NOMO-1 treated with dmso at 0.1 percent for 144 hours (cell line): ENCODE measurements at regions not wholly inside any gene's neighbourhood (a gene's known extent, or its start where the extent isn't known, plus 50 kb on each side); places are given as distances from the start of the nearest gene placed in this dataset.
A peak's percentile ranks its signal among the peaks of the same experiment; 100 is the strongest.

Experiments used
- DNase-seq: peaks from one replicate; lab custom pipeline; 2025; ENCODE audit not compliant: unreplicated experiment; lab: John Stamatoyannopoulos, UW

DNA sequence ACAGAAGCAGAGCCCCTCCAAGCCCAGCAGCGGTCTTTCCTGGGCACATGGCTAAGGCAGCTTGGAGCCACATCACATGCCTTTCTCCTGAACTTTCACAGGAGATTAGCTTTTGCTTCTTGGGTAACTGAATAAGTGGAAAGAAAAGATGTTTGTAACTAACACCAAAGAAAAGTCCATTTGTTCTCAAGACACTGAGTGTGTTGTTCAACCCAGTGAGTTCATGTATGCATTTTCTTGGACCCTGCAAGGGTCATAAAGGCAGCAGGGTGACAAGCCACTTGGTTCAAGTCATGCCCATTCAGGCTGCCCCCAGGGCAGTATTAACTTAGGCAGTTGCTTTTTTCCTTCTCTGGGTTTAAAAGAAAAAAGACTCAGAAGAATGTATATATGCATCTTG, 203.4 kb downstream of the FAM76B start:
- DNase-seq: no peak

DNA sequence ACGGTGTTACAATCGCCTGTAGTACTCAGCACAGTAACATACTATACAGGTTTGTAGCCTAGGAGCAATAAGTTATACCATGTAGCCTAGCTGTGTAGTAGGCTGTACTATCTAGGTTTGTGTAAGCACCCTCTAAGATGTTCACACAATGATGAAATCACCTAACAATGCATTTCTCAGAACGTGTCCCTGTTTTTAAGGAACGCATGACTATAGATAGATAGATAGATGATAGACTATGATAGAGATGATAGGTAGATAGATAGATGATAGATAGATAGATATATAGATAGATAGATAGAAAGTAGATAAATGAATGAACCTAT, 203.9 kb downstream of the FAM76B start:
- DNase-seq: no peak

DNA sequence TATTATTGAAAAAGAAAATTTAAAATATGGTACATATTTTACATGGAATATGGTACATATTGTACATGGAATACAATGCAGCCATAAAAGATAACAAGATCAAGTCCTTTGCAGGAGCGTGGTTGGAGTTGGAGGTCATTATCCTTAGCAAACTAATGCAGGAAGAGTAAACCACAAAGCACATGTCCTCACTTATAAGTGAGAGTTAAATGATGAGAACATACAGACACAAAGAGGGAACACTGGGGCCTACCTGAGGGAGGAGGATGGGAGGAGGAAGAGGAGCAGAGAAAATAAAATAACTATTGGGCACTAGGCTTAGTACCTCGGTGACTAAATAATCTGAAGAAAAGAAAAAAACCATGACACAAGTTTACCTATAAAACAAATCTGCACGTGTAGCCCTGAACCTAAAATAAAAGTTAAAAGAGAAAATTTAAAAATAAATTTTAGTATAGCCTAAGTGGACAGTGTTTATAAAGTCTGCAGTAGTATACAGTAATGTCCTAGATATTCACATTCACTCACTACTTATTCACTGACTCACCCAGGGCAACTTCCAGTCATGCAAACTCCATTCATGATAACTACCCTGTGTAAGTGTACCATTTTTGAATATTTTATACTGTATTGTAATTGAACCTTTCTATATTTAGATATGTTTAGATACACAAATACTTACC, 204.4 kb downstream of the FAM76B start:
- no peak for DNase-seq

DNA sequence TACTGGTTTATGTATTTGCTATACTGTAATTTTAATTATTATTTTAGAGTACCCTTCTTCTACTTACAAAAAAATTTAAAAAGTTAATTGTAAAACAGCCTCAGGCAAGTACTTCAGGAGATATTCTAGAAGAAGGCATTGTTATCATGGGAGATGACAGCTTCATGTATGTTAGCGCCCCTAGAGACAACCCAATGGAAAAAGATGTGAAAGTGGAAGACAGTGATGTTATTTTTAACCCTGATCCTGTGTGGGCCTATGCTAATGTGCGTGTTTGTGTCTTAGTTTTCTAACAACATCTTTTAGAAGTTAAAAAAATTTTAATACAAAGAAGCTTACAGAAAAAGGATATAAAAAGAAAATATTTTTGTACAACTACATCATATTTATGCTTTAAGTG, 205.0 kb downstream of the FAM76B start:
- DNase-seq: no peak

DNA sequence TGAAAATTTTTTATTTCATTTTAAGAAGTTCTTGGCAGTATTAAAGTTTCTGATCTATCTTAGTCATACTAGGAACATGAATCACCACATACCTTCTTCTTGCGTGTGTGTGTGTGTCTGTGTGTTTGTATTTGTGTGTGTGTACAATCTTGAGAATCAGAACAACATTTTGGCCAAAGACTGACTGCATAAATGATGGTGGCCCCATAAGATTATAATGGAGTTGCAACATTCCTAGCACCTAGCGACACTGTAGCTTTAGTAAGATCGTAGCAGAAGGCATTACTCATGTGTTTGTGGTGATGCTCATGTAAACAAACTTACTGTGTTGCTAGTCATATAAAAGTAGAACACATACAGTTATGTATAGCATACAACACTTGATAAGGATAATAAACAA, 205.4 kb downstream of the FAM76B start:
- no peak for DNase-seq

DNA sequence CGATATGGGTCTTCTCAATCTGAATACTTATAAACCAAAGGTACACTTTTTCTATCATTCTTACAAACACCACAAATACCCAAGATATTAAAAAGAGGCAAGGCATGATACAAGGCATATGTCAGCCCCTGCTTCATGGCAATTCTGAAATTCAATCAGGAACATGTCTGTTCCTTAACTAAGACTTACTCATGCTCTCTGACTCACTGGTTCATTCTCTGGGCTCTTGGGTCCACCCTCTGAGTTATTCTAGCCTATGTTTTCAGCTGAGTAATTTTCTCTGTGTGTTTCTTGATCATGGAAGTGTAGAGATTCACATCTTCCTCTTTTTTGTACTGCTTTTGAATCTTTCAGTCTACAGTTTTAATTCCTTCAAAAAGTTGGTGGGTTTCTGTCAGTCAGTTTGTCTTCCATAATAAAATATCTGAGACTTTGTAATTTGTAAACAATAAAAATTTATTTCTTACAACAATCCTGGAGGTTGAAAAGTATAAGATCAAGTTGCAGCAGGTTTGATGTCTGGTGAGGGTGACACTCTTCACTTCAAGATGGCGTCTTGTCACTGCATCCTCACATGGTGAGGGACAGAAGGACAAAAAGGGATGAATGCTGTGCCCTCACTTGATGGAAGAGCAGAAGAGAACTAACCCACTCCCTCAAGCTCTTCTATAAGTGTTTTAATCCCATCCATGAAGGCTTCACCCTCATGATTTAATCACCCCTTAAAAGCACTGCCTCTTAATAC, 211.7 kb downstream of the FAM76B start:
- DNase-seq: peak; percentile 34

DNA sequence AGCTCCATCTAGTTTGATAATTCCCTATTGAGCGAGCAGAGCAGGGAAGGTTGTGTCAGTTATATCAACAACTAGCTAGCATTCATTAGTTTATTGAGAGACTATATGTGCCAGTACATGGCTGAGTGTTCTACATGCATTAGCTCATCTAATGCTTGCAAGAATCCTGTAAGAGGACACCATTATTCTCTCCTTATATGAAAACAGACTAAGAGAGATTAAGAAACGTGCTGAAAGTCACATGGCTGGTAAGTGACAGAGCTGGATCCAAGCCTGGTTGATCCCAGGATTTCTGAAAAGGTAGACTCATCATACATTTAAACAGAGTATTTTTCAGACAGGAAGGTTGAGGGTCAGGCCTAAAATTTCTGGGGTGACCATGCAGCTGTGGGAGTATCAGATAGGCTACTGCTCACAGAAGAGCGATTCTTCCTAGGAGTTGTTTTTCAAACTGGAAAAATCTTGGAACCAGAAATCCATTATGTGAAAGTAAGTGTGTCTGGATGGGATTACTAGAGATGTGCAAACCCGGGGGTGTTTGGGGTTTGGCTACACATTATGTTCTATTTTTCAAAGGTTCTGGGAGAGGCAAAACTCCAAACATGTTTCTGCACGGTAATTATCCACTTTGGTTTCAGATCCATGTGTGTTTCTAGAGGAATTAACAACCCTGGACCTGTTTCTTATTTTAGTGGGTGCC, 213.3 kb downstream of the FAM76B start:
- DNase-seq: no peak

DNA sequence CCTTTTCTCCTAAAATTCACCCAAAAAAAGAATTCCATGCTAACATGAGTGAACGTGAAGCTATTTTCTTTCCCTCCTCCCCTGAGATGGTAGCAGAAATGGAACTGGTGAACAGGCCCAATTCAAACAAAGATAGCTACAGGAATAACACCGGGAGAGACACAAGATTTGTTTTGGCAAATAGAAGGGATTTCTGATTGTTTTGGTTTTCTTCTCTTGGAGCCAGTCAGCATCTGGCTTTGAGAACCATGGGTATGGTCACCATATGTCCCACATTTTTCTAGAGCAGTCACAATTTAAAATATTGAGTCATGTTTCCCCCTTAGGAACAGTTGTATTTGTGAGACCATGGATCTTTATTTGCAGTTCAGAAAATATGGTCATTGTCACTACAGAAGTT, 214.1 kb downstream of the FAM76B start:
- no peak for DNase-seq

DNA sequence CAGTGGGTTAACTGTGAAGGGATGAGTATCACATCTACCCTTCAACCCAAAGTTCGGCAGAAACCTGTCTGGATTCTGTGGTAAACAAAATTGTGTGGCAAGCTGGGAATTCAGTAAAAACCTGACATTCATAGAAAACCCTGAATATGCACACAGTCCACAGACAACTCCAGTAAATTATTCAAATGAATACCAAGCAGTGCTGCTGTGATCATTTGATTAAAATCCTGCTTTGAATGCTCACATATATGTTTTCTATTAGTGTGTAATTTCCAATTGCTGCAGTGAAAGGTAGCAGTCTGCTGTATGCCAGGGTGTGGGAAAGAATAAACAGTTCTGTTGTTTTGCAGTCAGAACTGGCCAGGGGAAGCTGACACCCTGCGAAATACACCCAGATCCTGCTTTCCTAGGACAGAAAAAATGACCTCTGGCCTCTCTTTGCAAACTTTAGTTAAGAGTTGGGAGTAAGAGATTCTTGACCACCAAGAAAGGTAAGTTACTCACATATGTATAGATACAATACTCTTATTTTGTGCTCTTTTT, 217.8 kb downstream of the FAM76B start:
- no peak for DNase-seq

DNA sequence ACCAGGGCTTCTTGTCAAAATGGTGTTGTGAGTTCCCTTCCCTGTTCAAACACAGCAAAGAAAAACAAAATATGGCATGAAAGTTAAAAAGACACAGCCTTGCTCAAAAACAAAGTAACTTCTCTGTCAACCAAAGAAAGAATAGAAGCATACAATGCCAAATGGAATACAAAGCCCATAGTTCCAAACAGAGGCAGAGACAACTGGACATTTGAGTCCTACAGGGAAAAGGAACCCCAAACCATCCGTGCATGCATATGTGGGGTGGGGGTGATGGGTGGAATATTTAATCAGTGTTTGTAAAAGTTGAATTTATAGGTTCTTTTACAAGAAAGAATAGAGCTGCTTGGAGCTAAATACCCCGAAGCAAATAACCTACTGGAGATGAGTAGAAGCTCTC, 218.7 kb downstream of the FAM76B start:
- DNase-seq: no peak

DNA sequence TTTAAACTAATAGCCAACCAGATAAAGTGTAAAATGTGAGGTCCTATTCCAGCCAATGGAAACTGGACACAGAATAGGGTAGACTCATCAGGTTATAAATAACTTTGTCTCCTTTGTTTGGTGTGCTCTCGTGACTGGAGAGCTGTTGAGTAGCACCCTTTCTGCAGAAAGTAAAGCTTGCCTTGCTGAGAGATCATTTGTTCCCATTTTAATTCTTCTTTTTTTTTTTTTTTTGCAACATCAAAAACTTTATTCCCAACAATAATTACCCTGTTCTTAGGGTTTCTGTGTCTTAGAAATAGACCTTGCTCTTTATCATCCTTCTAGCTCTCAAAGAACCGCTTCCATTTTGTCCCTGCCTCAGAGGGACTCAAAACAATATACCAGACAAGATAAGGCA, 220.4 kb downstream of the FAM76B start:
- DNase-seq: no peak

DNA sequence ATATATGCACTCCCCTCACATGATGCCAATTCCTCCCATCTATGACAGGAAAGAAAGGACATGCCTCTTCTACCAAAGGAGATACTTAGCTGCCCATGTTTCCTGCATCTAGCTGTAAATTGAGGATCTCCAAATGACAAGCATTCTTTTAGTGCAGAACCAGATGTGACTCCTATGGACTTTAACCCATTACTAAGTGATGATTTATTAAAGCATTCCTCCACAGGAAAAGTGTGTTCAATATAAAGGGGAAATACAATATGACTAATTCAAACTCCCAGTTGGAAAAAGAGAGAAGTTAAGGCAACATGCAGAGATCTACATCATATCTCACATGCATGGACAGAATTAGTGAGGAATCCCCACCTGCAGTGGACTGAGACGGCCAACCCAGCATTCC, 221.3 kb downstream of the FAM76B start:
- DNase-seq: no peak

DNA sequence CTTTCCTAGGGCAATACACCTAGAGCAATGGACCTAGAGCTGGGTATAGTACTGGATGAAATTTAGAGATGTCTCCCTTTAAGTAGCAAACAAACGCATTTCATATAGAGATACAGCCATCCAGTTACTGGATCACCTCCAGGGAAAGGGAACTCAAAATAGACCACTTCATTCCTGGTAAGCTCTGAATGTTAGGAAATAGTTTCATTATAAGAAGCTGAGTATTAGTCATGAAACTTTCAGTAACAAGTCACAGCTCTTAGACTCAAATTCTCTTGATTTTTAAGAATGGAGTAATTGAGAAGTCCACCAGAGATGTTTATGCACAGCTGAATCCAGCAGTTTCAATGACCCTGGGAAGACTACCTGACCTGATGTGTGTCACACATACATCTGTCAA, 221.9 kb downstream of the FAM76B start:
- DNase-seq: no peak

DNA sequence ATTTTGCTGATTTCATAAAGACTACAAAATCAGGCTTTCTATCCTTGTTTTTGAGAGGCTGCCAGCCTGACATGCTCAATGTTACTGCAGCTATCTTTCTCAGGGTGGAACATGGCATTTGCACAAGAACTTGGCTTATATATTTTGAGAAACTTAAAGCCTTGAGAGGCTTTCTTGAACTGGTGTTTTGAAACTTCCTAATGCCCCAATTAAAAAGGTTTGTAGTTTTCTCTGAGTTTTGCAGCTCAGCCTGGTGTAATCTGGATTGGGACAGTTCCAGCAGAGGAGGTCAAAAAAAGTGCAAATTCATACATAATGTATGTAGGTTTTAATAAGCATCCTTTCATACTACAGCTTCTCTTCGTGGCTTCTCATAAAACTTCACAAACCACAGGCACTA, 223.4 kb downstream of the FAM76B start:
- DNase-seq: no peak

DNA sequence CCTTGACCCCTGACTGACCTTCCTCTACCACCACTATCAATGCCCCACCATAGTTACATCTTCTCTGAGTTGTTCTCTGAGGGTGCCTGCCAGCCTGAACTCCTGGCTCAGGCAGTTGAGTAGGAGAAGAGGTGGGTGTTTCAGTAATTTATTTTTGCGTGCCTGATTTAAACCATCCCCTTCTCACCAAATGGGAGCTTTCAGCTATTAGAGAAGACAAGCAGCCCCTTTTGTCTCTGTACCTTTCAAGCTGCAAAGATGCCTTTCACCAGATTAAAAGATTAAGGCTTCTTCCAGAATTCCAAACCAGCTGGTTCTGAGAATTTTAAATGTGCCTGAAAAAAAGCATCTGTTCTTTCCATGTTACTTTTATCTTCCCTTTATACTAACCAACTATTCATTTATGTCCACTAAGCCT, 223.8 kb downstream of the FAM76B start:
- DNase-seq: no peak

DNA sequence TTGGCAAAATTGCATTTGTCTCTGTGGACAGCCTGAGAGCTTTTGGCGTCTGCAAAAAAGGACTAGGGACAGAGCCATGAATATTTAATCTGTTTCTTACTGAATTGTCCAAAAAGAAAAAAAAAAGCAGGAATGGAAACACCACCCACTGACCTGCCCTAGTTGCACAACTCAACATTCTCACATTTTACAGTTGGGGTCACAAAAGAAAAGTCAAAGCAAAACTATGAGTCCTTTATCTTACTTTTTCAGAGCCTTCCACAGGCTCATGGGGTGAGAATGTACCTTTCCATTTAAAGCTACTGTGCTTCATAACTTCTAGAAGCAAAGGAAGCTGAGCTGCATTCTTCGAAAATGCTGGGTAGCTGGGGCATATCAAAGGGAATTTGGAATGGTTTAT, 225.7 kb downstream of the FAM76B start:
- no peak for DNase-seq

DNA sequence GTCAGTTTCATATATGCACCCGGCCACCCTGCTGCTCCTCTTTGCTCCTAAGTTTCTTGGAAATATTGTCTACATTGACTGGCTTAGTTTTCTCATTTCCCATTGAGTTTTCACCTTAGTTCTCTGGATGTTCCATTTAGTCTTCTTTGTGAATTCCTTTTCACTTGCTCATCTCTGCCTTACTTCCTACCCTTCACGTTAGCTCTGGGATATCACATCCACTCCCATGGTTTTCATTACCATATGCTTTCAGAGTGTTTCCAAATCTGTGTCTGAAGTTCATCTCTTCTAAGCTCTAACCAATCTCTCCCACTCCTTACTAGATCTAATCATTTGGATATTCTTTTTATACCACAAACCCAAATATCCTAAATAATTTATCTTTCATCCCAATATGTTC, 226.4 kb downstream of the FAM76B start:
- DNase-seq: no peak

DNA sequence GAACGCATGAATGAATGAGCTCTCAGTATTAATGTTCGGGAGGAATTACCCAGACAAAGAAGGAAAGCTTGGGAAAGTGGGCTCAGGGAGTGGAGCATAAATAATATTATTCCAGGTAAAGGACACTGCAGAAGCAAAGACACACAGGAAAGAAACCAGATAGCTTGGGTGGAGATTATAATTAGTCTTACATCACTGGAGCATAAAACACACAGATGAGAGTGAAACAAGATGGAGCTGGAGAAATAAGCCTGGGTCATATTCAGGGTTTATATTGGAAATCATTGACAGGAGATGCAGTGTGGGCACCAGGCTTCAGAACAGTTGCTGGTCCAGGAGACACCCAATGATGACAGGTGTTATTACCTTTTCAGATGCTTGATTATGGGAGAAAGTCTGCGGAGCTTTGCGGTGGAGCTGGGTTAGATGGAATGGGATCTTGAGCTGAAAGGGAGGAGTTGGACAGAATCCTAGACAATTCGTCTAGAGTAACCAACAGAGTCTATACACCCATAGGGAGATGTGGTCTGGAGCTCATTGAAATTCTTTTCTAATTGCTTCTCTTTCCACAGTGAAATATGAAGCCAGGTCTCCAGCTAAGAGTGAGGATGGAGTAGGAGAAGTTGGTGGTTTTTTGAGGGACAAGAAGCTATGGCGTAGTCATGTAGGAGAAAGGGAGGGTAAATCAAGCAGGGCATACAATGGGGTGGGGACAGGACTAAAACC, 227.2 kb downstream of the FAM76B start:
- no peak for DNase-seq

DNA sequence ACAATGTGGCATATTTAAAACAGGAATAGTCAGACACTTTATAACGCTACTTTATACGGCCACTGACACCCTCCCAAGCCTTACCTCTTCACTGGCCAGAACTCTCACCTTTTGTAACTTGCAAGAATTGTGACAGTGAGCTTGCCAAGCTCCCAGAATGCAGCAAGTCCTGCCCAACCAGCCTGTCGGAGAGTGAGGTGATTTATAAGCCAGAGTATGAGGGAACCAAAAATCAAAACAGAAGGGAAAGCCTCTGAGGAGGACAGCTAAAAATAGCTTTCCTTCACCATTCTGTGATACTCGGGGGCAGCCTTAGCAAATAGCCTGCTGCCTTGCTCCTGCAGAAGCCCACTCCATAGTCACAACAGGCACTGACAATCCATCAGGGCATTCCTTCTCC, 229.7 kb downstream of the FAM76B start:
- DNase-seq: no peak

DNA sequence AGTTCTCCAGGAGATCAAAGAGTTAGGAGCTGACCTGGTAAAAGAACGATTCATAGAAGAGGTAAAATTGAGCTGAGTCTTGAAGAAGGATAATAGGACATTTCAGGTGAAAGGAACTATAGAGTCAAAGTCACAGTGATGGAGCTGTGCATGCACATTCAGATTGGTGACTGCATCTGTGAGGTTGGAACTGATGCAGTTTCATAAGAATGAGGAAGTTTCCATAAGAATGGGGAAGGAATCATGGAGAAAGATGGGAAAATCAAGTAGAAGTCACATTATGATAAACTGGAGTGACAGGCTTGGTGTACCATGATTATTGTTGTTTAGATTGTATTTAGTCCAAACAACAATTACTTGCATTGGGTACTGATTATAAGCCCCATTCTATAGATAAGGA, 232.2 kb downstream of the FAM76B start:
- DNase-seq: no peak

DNA sequence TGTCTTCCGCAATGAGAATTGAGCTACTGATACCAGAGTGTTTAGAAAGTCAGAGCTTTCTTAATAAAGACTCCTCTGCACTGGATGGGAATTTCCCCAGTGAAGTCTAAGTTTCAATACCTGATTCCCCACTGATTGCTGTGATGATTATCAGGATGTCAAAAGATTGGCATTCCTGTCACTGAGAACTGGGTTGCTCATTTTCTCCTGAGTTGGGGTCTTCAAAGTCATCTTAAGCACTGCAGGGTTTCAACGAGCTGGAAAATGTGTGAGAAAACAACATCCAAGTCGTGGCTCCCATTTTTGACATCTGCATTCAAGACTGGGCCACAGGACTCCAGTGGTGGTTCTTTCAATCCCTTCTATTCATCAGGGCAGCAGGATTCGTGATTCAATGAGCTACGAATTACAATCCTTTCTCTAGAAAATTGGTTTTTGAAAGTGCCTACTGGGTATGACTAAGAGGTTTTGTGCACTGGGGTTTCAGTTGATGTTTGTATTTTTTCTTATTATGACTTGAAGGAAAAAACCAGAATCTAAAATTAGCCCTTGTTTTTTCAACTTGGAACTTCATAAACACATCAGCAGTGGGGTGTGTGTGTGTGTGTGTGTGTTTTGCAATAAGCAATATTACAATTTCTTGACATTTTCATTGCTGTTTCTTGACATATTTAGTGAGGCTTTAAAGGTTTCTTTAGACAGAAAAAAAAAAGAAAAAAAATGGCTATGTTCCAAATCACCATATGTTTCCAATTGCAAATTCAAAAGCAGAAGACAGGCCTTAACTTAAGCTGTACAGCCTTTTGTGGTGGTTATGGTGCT, 233.0 kb downstream of the FAM76B start:
- DNase-seq: no peak
